Suprapubic skin (tissue), 4 donors: ENCODE measurements at regions not wholly inside any gene's neighbourhood (a gene's known extent, or its start where the extent isn't known, plus 50 kb on each side); places are given as distances from the start of the nearest gene placed in this dataset.

Experiments
- CTCF ChIP-seq, 2 donors: fragments of 200-600 bp in 1 of 2; fragments of 450-650 bp in 1 of 2; sonication (generic) in 1 of 2; IDR thresholded peaks; one replicate each; pipeline ENCODE4 v1.5.1; 2016 to 2019; ENCODE audit warnings: antibody characterized with exemption in 2 of 2, mild to moderate bottlenecking in 1 of 2, moderate library complexity in 1 of 2
- EP300 ChIP-seq: sonication (generic); formaldehyde crosslinking; IDR thresholded peaks from one replicate; pipeline ENCODE4 v1.6.1; 2017; ENCODE audit warnings: antibody characterized with exemption
- POLR2A ChIP-seq, 2 donors: fragments of 450-650 bp; IDR thresholded peaks; one replicate each; pipeline ENCODE4 v1.6.1; 2017; ENCODE audit warnings: antibody characterized with exemption in 2 of 2, mild to moderate bottlenecking in 2 of 2, moderate library complexity in 2 of 2
- POLR2AphosphoS5 ChIP-seq, 3 donors: sonication (generic); formaldehyde crosslinking; IDR thresholded peaks; one replicate each; pipeline ENCODE4 v1.6.1; 2017; ENCODE audit warnings: antibody characterized with exemption in 3 of 3

- TF ChIP-seq POLR2A (IDR thresholded peaks at IDR 0.05) (no peak), CTCF (IDR thresholded peaks at IDR 0.05) (no peak), POLR2AphosphoS5 (IDR thresholded peaks at IDR 0.05) (no peak), EP300 (no peak)
These were observed 559.4 kb upstream of the ADAMTS16 start for GRCh38 chr5:4580772-4581171.
